ENCODE measurements at regions not wholly inside any gene's neighbourhood (a gene's known extent, or its start where the extent isn't known, plus 50 kb on each side); places are given as distances from the start of the nearest gene placed in this dataset.

DNA sequence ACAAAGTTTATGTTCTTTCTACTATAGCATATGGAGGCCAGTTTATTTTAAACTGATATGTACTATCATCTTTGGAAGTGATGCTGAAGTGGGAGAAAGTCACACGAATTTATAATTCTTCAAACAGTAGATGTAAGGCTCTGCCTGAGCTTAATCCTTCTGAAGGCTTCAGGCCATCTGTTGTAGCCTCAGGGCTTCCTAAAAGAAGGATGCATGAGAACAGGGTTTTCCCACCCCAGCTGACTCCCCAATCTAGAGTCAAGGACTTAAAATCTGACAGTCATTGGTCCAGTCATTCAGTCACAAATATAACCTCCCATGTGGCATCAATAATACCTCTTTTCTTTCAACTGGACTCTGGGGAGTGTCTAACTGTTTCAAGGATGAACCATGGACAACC lies 330.5 kb downstream of the KCNS3 start:
- no peak overlapping the region for H3K27ac Mint-ChIP-seq

DNA sequence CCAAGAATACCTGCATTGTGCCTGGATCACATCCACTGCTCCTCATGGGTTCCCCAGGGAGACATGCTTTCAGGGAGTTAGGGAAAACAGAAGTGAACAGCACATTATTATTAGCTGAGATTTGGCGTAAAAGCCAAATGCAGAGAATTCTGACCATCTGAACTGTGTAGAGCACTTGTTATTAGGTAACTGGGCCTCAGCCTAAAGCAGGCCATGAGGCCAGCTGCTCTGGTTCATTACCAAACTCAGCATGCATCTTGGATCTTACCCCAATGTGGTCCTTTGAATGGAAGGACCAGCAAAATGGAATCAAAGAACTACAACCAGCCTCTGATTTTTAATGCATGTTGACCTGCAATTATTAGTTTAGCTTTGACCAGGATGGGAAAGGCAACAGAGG lies 322.3 kb downstream of the KCNS3 start:
- Mint-ChIP-seq H3K4me1 (no peaks in the 10 kb centered on the region), H3K27me3 (ENCODE audit: low read depth) (peaks cover 13% of the 10 kb centered on the region), H3K36me3 (ENCODE audit: low read depth) (no peaks in the 10 kb centered on the region), H3K4me3 (no peak overlapping the region), H3K27ac (no peak overlapping the region), H3K9me3 (peaks cover 6% of the 10 kb centered on the region)
- TF ChIP-seq, protein P1, sequence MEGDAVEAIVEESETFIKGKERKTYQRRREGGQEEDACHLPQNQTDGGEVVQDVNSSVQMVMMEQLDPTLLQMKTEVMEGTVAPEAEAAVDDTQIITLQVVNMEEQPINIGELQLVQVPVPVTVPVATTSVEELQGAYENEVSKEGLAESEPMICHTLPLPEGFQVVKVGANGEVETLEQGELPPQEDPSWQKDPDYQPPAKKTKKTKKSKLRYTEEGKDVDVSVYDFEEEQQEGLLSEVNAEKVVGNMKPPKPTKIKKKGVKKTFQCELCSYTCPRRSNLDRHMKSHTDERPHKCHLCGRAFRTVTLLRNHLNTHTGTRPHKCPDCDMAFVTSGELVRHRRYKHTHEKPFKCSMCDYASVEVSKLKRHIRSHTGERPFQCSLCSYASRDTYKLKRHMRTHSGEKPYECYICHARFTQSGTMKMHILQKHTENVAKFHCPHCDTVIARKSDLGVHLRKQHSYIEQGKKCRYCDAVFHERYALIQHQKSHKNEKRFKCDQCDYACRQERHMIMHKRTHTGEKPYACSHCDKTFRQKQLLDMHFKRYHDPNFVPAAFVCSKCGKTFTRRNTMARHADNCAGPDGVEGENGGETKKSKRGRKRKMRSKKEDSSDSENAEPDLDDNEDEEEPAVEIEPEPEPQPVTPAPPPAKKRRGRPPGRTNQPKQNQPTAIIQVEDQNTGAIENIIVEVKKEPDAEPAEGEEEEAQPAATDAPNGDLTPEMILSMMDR (IDR thresholded peaks at IDR 0.05; ENCODE audit: unreplicated experiment in 3 of 3) = no peak

More for the DNA sequence above, 330.5 kb downstream of the KCNS3 start:
- Mint-ChIP-seq H3K4me1 (no peaks in the 10 kb centered on the region), H3K4me3 (no peak overlapping the region), H3K27me3 (ENCODE audit: low read depth) (peaks cover 19% of the 10 kb centered on the region), H3K9me3 (peaks cover 3% of the 10 kb centered on the region), H3K36me3 (ENCODE audit: low read depth) (no peaks in the 10 kb centered on the region)
- TF ChIP-seq, protein P1 (IDR thresholded peaks at IDR 0.05; ENCODE audit: unreplicated experiment in 3 of 3) = no peak

GRCh38 chr2:18198677-18199076 lies 320.2 kb downstream of the KCNS3 start:
- TF ChIP-seq, protein P1 (IDR thresholded peaks at IDR 0.05; ENCODE audit: unreplicated experiment in 3 of 3) = no peak
- Mint-ChIP-seq H3K4me3 (no peak overlapping the region), H3K27me3 (ENCODE audit: low read depth) (peaks cover 10% of the 10 kb centered on the region), H3K36me3 (ENCODE audit: low read depth) (no peaks in the 10 kb centered on the region), H3K9me3 (peaks cover 3% of the 10 kb centered on the region), H3K27ac (no peak overlapping the region), H3K4me1 (no peaks in the 10 kb centered on the region)

- no peaks in the 10 kb centered on the region for H3K4me1 Mint-ChIP-seq
- H3K27me3 Mint-ChIP-seq (ENCODE audit: low read depth) = peaks cover 3% of the 10 kb centered on the region
- no peaks in the 10 kb centered on the region for H3K9me3 Mint-ChIP-seq
- TF ChIP-seq, protein P1 (IDR thresholded peaks at IDR 0.05; ENCODE audit: unreplicated experiment in 3 of 3) = no peak
- H3K36me3 Mint-ChIP-seq (ENCODE audit: low read depth) = no peaks in the 10 kb centered on the region
- H3K4me3 Mint-ChIP-seq = no peak overlapping the region
- H3K27ac Mint-ChIP-seq = no peak overlapping the region
Measured at GRCh38 chr2:18194161-18194560, 315.7 kb downstream of the KCNS3 start.

DNA sequence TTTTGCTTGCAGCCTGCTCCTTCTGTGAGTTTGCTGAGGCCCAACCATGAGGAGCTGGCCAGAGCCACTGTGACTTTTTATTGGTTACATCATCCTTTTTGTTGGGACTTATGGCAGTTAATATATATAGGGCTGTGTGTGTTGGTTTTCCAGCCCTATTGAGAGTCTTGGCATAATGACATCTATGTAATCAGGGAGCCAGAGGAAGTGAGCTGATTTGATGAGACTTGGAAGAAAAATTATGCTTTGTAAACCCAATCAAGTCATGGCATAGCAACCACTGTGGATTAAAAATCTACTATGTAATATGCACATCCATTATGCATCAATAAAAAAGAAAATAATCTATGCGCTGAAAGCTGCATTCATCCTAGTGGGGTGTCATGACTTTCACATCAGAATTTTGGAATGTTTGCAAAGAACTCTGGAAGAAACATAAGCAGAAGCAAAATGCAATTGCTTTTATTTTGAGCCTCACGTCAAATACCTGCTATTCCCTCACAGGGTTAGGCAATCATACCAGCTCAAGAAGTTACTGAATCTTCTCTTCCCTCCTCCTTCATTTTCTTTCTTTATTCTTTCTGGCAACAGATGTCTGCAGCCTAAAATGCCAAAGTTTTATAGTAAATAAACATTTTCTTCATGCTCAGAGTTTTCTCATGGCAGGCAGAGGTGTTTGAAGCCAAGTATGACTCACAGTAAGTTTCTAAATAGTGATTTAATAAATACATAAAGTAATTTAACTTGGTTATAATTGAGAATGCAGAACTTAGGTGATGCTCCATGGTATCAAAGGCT lies 308.5 kb downstream of the KCNS3 start:
- Mint-ChIP-seq H3K36me3 (ENCODE audit: low read depth) (no peaks in the 10 kb centered on the region), H3K4me1 (peaks cover 9% of the 10 kb centered on the region), H3K4me3 (no peak overlapping the region), H3K27me3 (ENCODE audit: low read depth) (peaks cover 14% of the 10 kb centered on the region), H3K27ac (no peak overlapping the region), H3K9me3 (no peaks in the 10 kb centered on the region)
- TF ChIP-seq, protein P1 (IDR thresholded peaks at IDR 0.05; ENCODE audit: unreplicated experiment in 3 of 3) = no peak

DNA sequence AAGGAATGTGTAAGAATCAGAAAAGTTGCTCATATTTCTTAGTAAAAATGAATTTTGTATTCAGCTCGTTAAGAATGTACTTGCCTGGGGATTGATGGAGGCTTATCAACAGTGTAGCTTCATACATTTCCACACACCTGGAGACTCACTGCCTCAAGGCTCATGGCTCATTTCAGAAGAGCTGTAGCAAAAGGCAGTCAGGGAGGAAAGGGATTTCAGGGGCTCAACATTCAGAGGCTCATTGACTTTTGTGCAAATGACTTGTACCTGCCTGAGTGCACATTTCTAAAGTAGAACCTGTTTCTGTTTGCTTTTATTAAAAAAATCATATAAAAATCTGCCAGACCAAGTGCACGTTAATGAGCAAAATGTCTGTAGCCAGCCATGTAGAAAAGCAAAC lies 304.4 kb downstream of the KCNS3 start:
- no peaks in the 10 kb centered on the region for H3K9me3 Mint-ChIP-seq
- no peak overlapping the region for H3K4me3 Mint-ChIP-seq
- H3K4me1 Mint-ChIP-seq = peaks cover 22% of the 10 kb centered on the region
- H3K27me3 Mint-ChIP-seq (ENCODE audit: low read depth) = peaks cover 6% of the 10 kb centered on the region
- no peaks in the 10 kb centered on the region for H3K36me3 Mint-ChIP-seq (ENCODE audit: low read depth)
- TF ChIP-seq, protein P1 (IDR thresholded peaks at IDR 0.05; ENCODE audit: unreplicated experiment in 3 of 3) = no peak
- H3K27ac Mint-ChIP-seq = peak overlapping the region in 1 of 3 experiments; percentile 70
